ENCODE measurements at regions not wholly inside any gene's neighbourhood (a gene's known extent, or its start where the extent isn't known, plus 50 kb on each side); places are given as distances from the start of the nearest gene placed in this dataset.
"Not testable (repeated sequence)": the region's sequence is repeated elsewhere in the genome, so short reads cannot be mapped to it uniquely, and the experiment has no call there.

GRCh38 chr7:54949514-54949913 lies 69.3 kb upstream of the EGFR start:
- not testable (repeated sequence) for TF ChIP-seq POLR2A (IDR thresholded peaks at IDR 0.05; ENCODE audit: low read length); GATA1 (IDR thresholded peaks at IDR 0.05; ENCODE audit: low read depth, low read length)
